HL-60 (cell line): ENCODE measurements at regions not wholly inside any gene's neighbourhood (a gene's known extent, or its start where the extent isn't known, plus 50 kb on each side); places are given as distances from the start of the nearest gene placed in this dataset.

ENCODE experiments used
- CTCF ChIP-seq: IDR thresholded peaks from one replicate; pipeline ENCODE4 v1.5.1; 2011; ENCODE audit warnings: low read length, control low read depth, inconsistent platforms; ENCODE audit not compliant: insufficient read depth
- POLR2AphosphoS5 ChIP-seq: IDR thresholded peaks from 2 replicates; pipeline ENCODE4 v1.6.1; 2012; ENCODE audit warnings: low read depth
- SPI1 ChIP-seq: IDR thresholded peaks from 2 replicates; pipeline ENCODE4 v1.6.1; 2012; ENCODE audit warnings: low read depth, mild to moderate bottlenecking, borderline replicate concordance
- TF ChIP-seq, protein P1 (sequence below): IDR thresholded peaks from 2 replicates; pipeline ENCODE4 v1.6.1; 2012; ENCODE audit warnings: low read depth; ENCODE audit not compliant: insufficient replicate concordance

GRCh38 chr7:41771717-41772116, 68.8 kb upstream of the INHBA start:
- TF ChIP-seq CTCF (no peak), POLR2AphosphoS5 (no peak), SPI1 (no peak)
- TF ChIP-seq, protein P1, sequence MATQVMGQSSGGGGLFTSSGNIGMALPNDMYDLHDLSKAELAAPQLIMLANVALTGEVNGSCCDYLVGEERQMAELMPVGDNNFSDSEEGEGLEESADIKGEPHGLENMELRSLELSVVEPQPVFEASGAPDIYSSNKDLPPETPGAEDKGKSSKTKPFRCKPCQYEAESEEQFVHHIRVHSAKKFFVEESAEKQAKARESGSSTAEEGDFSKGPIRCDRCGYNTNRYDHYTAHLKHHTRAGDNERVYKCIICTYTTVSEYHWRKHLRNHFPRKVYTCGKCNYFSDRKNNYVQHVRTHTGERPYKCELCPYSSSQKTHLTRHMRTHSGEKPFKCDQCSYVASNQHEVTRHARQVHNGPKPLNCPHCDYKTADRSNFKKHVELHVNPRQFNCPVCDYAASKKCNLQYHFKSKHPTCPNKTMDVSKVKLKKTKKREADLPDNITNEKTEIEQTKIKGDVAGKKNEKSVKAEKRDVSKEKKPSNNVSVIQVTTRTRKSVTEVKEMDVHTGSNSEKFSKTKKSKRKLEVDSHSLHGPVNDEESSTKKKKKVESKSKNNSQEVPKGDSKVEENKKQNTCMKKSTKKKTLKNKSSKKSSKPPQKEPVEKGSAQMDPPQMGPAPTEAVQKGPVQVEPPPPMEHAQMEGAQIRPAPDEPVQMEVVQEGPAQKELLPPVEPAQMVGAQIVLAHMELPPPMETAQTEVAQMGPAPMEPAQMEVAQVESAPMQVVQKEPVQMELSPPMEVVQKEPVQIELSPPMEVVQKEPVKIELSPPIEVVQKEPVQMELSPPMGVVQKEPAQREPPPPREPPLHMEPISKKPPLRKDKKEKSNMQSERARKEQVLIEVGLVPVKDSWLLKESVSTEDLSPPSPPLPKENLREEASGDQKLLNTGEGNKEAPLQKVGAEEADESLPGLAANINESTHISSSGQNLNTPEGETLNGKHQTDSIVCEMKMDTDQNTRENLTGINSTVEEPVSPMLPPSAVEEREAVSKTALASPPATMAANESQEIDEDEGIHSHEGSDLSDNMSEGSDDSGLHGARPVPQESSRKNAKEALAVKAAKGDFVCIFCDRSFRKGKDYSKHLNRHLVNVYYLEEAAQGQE: no peak
